ENCODE measurements at regions not wholly inside any gene's neighbourhood (a gene's known extent, or its start where the extent isn't known, plus 50 kb on each side); places are given as distances from the start of the nearest gene placed in this dataset.

DNA sequence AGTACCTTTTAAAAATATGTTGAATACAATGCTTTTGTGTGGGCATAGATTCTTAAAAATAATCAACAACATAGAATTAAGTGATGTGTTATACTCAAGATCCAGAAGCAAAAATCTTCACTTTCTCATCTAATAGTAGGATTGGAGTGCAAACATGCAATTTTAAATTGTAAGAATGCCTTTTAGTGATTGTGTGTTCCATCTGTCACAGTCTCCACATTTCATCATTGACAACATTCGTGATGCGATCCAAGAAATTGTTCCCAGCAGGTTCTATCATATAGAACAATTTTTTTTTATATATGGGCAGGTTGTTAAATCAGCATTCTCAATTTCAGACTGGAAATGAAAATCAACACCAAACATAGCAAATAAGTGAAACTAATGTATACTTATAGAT lies 1671.8 kb upstream of the SLC39A10 start:
- H3K27me3 ChIP-seq (ENCODE audit: insufficient read depth, low read depth), result no peaks in the 10 kb centered on the region
- BruUV-seq (replicated peaks), result no TSS peak
- intact Hi-C loops (cut with micrococcal nuclease; ENCODE audit: unreplicated experiment), result no loop called here
- H3K36me3 ChIP-seq (ENCODE audit: low read depth), result no peaks in the 10 kb centered on the region
- no peaks in the 10 kb centered on the region for H3K79me2 ChIP-seq (ENCODE audit: low read depth)
- H3K4me3 ChIP-seq, result no peak overlapping the region
- H3F3A ChIP-seq (ENCODE audit: insufficient read depth, low read depth), result no peaks in the 10 kb centered on the region
- no peaks in the 10 kb centered on the region for H3K9me2 ChIP-seq (ENCODE audit: insufficient read depth)
- DNase-seq, result no peak
- H2AFZ ChIP-seq, result no peak overlapping the region
- ChIA-PET CTCF (no interaction called here), POLR2A (ENCODE audit: unreplicated experiment) (no interaction called here)
- no peak overlapping the region for H3K27ac ChIP-seq
- H4K20me1 ChIP-seq (ENCODE audit: insufficient read depth), result no peaks in the 10 kb centered on the region
- no peaks in the 10 kb centered on the region for H3K9me3 ChIP-seq (ENCODE audit: insufficient read depth, low read depth)
- TF ChIP-seq EZH2 (IDR thresholded peaks at IDR 0.05; ENCODE audit: low read depth), result no peak
- TF ChIP-seq CTCF (conservative IDR thresholded peaks at IDR 0.05), result no peak
- H3K4me2 ChIP-seq, result no peak overlapping the region
- no peaks in the 10 kb centered on the region for H3K4me1 ChIP-seq (replicated peaks; ENCODE audit: insufficient read depth)

DNA sequence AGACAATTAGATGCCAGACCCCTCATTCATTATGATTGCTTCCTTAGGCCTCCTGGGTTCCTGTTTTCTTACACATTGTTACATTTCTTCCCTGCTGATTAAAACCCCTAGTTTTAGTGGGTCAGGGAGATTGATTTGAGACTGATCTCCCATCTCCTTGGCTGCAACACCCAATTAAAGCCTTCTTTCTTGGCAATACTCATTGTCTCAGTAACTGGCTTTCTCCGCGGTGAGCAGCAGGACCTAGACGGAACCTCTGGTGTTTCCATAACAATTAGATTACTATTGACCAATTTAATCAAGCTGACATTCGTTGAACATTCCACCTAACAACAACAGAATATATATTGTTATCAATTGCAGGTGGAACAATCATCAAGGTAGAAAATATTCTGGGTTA lies 1676.4 kb upstream of the SLC39A10 start:
- Histone ChIP-seq H3K4me2 (no peak overlapping the region), H4K20me1 (ENCODE audit: insufficient read depth) (no peaks in the 10 kb centered on the region), H3K4me3 (no peak overlapping the region), H3K79me2 (ENCODE audit: low read depth) (no peaks in the 10 kb centered on the region), H3K9me3 (ENCODE audit: insufficient read depth, low read depth) (no peaks in the 10 kb centered on the region), H3K27ac (no peak overlapping the region), H3K36me3 (ENCODE audit: low read depth) (no peaks in the 10 kb centered on the region), H3K4me1 (replicated peaks; ENCODE audit: insufficient read depth) (no peaks in the 10 kb centered on the region), H2AFZ (no peak overlapping the region), H3F3A (ENCODE audit: insufficient read depth, low read depth) (no peaks in the 10 kb centered on the region), H3K9me2 (ENCODE audit: insufficient read depth) (no peaks in the 10 kb centered on the region), H3K27me3 (ENCODE audit: insufficient read depth, low read depth) (no peaks in the 10 kb centered on the region)
- DNase-seq, result no peak
- BruUV-seq (replicated peaks), result no TSS peak
- ChIA-PET POLR2A (ENCODE audit: unreplicated experiment) (no interaction called here), CTCF (no interaction called here)
- TF ChIP-seq CTCF (conservative IDR thresholded peaks at IDR 0.05) (no peak), EZH2 (IDR thresholded peaks at IDR 0.05; ENCODE audit: low read depth) (no peak)
- intact Hi-C loops (cut with micrococcal nuclease; ENCODE audit: unreplicated experiment), result no loop called here

DNA sequence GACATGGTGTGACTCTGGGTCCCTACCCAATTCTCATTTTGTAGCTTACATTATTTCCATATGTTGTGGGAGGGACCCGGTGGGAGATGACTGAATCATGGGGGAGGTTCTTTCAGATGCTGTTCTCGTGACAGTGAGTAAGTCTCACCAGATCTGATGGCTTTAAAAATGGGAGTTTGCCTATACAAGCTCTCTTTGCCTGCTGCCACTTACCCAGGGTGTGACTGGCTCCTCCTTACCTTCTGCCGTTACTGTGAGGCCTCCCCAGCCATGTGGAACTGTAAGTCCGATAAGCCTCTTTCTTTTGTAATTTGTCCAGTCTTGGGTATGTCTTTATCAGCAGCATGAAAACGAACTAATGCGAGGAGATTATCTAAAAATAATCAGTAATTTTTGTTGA lies 1683.2 kb upstream of the SLC39A10 start:
- intact Hi-C loops (cut with micrococcal nuclease; ENCODE audit: unreplicated experiment), result no loop called here
- ChIA-PET CTCF (no interaction called here), POLR2A (ENCODE audit: unreplicated experiment) (no interaction called here)
- no peaks in the 10 kb centered on the region; the same call in 1 of the 2 replicates for H3K9me2 ChIP-seq (ENCODE audit: insufficient read depth)
- no peaks in the 10 kb centered on the region for H4K20me1 ChIP-seq (ENCODE audit: insufficient read depth)
- H3K9me3 ChIP-seq (ENCODE audit: insufficient read depth, low read depth), result no peaks in the 10 kb centered on the region
- H3K27ac ChIP-seq, result no peak overlapping the region
- no peaks in the 10 kb centered on the region for H3K27me3 ChIP-seq (ENCODE audit: insufficient read depth, low read depth)
- H2AFZ ChIP-seq, result no peak overlapping the region
- H3K36me3 ChIP-seq (ENCODE audit: low read depth), result no peaks in the 10 kb centered on the region
- DNase-seq, result no peak
- no peaks in the 10 kb centered on the region for H3F3A ChIP-seq (ENCODE audit: insufficient read depth, low read depth)
- H3K79me2 ChIP-seq (ENCODE audit: low read depth), result no peaks in the 10 kb centered on the region
- TF ChIP-seq CTCF (conservative IDR thresholded peaks at IDR 0.05) (no peak), EZH2 (IDR thresholded peaks at IDR 0.05; ENCODE audit: low read depth) (no peak)
- no peak overlapping the region for H3K4me2 ChIP-seq
- H3K4me3 ChIP-seq, result no peak overlapping the region
- H3K4me1 ChIP-seq (replicated peaks; ENCODE audit: insufficient read depth), result no peaks in the 10 kb centered on the region
- BruUV-seq (replicated peaks), result no TSS peak

Measured in PC-9 (cell line).